NCI-H1092 (cell line): ENCODE measurements at regions not wholly inside any gene's neighbourhood (a gene's known extent, or its start where the extent isn't known, plus 50 kb on each side); places are given as distances from the start of the nearest gene placed in this dataset.
"Not testable (repeated sequence)": the region's sequence is repeated elsewhere in the genome, so short reads cannot be mapped to it uniquely, and the experiment has no call there.

Experiments
- DNase-seq: peaks from one replicate; lab custom pipeline; 2025; lab: John Stamatoyannopoulos, UW

DNA sequence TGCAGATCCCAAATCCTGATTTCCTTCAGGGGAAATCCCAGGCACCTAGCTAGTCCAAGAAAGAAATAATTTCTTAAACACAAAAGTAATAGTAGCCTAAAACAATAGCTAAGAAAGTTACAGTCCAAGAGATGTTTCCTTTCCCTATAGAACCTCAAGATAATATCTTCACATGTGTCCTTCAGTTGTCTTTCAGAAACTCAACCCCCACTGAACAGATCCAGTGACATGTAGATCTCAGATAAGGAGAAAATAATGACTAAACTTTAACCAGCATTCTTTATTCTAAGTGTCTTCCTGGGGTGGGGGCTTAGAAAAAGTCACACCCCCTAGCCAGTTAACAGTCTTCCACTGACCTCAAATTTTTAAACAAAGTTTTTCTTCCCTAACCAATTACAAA is 131.3 kb upstream of the ADRA1B start:
- DNase-seq, result no peak

DNA sequence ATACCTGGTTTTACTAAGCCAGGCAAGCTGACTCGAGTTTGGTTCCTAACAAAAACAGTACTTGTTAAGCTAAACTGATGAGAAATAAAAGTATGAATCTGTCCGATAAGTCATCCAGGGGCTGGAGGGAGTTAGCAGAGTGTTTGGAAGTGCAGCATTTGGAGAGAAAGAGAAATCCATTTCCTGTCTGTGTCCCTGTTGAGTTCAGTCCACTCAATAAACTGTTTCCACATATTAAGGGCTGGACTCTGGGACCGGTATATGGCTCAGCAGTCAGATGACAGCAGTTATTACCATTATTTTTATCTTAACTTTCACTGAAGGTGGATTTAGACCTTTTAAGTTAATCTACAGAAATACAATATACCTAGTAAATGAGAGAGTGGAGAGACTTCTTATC is 130.6 kb upstream of the ADRA1B start:
- no peak for DNase-seq

DNA sequence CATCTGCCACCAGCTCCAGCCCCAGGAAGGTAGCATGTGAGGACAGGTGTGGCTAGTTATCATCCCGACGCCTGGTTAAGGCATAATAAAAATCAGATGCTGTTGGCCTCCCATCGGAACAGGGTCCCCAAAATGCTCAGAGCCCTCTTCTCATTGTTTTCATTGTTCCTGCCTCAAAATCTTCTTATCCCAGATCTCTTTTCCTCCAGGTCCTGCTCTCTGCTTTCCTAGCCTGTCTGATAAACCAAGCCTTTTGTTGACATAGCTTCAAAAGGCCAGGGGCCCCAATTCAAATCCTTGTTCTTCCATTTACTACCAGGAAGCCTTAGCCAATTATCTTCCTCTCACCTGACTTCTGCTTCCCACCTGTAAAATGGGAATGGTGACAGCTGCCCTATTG is 130.1 kb upstream of the ADRA1B start:
- DNase-seq, result no peak

DNA sequence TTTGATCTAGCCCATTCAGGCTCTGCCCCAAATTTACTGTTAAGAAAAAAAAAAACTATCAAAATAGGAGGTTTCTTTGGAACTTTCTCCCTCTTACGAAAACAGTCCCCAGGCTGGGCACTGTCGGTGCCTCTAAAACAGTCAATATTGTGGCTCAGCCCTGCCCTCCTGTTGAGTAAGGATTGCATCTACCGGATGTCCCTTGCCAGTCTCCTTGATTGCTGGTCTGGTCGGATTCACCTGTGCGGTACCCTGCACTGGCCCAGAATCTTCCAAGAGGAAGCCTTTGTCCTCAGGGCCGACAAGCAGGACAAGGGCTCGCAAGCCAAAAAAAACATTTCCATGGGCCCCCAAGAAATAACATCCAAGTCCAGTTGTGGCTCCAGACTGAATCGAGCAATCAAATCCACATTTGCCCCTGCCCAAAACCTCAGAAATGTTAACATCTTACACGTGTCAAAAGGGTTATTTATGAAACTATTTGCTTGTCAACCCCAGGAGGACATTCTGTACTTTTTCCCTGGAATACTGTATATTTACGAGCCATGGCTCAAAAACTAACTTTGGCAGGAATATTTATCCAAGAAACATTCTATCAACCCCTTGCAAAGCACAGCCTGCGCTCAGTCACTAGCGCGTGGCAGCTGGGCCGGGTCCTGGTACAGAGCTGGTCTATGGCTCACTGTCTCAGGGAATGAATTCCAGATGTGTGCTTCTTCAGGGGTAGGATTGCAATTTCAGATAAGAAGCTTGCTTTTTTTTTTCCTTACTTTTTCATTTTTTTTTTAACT is 129.2 kb upstream of the ADRA1B start:
- DNase-seq, result no peak

DNA sequence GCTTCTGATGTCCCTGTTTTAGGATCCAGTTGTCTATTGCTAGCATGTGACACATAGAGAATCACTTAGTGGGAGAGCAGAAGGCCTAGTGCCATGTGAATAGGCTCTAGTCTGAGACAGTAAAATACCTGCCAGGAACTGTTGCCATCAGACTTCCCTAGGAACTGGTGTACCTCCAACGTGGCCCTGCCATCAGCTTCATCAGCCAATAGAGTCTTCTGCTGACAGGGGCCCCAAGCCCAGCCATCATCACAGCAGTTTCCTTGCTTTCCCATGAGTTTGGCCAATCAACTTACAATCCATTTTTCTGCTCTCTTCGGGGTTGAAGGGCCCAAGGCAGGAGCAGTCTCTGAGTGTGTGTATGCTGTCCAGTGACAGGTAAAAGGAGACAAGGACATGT is 128.4 kb upstream of the ADRA1B start:
- DNase-seq, result no peak

DNA sequence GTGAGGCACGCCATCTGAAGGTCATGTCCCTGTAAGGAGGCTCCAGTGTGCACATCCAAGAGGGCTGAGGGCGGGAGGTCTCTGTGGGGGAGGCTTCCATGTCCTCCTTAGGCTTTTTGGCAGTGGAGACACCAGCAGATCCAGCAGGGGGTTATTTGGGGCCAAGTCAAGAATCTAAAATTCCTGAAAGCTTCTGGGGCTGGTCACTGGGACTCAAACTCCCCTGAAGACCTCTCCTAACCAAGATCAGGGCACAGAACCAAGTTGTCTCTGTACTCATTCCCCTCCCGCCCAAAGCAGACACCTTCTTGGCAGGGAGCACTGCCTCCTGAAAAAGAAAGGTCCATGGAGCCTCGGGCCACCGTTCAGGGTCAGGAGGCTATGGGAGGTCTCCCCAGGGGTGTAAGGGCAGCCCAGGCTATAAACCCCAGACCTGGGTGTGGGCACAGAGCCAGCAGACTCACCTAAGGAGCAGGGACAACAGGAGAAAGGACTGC is 127.4 kb upstream of the ADRA1B start:
- DNase-seq, result no peak

DNA sequence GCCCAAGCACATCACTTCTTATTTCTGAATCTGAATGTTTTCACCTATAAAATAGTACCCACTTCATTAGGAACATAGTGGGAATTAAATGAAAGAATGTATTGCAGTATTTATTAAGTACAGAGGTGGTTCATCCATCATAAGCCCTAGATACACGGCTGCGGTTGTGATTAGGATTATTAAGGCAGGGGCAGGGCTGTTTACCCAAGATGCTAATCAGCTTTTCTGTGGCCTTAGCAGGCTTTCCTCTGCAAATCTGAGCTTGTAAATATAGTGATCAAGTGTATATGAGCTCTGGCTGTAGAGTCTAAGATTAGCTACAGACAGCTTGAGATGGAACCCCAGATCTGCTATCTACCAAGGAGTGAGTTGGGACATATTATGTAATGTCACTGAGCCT is 124.1 kb upstream of the ADRA1B start:
- no peak for DNase-seq

DNA sequence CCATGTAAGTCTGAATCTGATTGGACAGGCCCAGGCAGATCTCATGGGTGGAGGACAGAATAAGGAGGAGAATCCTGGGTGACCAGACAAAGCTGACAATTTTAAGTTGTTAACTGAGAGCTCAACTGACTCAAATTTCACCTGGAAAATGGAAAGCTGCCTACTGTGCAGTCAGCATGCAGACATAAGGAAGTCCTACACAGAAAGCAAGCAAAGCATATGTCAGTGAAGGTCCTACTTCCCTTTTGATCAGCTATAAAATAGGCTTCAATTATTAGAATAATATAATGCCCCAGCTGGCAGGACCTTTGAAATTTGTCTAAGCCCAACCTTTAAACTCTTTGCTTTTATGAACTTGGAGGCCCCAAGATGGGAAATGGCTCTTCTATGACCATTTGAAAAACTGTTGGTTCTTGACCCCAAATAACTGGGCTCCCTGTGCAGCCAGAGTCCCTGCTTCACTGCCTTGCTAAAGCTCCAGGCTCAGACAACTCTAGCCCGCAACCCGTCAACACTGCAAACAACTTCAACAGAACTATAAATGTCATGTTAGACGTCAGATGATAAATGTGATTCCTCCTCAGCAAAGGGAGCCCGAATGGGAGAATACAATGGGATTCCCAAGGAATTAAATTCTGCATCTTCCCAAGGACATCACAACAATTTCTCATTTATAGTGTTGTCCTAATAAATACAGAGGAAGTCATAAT is 118.9 kb upstream of the ADRA1B start:
- no peak for DNase-seq

DNA sequence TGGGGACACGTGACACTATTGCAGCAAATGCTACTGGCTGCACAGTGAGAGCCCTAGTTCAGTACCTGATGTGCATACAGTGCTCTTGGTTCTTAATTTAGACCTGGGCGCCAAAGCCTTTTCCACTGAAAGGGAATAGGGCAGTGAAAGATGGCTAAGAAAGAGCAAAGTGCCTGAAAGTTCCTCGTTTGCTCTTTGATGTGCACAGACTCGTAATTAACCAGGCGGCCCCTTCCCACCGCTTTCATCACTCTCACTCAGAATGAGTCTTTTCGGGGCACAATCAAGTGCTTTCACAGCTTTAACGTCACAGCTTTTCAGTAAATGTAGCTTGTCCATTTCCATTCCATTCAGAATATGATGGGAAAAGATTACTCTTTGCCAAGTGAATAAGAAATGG is 116.6 kb upstream of the ADRA1B start:
- no peak for DNase-seq

DNA sequence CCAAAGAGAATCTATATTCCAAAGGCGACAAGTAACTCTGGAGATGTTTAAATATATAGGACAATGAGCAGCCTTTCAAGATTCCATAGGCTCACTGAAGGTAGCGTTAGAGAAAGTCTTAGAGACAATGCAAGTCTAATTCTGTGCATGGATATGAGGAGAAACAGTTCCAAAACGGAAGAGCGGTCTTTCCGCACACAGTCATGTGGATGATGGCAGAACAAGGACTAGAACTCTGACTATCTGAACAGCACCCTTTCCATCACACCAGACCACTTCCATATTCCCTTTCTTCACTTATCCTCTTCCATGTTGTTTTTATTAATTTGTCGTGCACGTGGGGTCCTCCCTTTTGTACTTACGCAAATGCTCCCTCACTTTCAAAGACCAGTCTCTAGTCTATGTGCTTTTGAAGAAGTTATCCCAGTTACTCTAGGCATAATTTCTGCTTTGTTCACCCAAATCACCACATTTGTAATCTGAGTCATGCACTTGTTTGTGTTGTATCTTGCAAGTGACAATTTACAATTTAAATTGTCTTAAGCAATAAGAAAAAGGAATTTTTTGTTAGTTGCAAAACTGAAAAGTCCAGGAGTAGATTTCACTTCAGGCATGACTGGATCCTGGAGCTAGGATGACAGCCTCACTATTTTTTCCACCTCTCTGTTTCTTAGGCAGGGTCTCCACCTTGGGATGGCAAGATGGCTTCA is 116.0 kb upstream of the ADRA1B start:
- no peak for DNase-seq

DNA sequence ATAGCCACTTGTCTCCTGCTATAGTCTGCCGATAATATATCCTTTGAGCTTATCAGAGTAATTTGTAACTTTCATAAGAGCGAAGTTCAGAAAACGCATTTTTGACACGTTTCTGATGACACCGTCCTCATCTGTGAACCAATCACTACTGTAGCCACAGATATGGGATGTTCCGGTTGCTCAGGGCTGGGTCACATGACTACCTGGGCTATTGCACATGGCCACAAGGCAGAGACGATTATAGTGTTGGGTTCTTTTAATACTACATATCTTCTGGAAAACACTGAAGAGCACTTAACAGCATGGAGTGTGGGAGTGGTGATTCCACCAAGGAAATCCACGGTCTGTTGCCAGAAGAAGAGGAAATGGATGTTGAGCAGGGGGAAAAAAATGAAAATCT is 115.0 kb upstream of the ADRA1B start:
- DNase-seq, result no peak

DNA sequence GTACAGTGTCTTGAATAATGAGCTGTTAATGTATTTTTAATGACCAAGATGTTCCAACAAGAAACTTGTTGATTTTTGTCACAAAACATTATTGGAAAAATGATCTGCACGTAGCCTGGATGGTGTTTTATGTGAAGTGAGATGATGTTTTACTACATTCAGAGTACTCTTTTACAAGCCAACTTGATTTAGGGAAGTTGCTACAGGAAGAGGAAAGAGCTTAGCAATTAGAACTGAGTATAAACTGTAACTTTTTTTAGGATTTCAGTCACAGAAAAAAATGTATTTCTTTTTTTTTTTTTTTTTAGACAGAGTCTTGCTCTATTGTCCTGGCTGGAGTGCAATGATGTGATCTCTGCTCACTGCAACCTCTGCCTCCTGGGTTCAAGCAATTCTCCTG is 113.6 kb upstream of the ADRA1B start:
- no peak for DNase-seq

DNA sequence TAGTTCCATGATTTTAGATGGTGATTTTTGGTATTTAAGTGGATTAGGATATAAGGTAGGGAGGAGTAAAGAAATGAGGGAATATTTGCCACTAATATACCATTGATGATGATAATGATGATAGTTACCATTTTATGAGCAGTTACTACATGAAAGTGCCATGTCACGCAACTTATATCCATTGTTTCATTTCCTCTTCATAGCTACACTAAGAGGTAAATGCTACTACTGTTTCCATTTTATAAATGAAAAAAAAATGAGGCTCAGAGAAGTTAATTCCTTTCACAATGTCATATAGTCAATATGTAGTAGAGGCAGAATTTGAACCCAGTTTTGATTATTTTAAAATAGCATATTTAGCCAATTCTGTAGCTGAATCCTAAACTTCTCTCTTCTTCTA is 112.2 kb upstream of the ADRA1B start:
- no peak for DNase-seq

DNA sequence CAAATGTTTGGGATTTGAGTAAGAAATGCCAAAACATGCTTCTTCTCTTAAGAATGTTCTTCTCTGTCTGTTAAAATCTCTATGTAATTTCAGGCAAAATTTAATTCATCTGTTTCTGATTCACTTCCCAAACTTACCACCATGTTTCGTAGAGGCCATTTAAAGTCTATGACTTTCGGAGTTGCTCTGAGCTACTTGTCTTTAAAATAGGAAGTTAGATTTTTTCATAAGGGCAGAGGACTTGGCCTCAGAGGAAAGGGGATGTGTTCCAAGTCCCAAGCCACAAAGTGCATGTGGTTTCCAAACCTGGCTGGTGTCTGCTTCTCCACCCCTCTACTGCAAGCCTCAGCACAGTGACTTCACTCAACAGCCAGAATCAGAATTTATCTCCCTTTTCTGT is 111.3 kb upstream of the ADRA1B start:
- DNase-seq, result no peak

DNA sequence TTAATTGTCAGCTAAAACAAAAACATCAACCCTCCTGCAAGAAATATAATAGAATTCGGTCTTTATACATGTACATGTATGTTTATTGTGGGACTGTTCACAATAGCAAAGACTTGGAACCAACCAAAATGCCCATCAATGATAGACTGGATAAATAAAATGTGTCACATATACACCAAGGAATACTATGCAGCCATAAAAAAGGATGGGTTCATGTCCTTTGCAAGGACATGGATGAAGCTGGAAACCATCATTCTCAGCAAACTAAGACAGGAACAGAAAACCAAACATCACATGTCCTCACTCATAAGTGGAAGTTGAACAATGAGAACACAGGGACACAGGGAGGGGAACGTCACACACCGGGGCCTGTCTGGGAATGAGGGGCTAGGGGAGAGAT is 109.1 kb upstream of the ADRA1B start:
- DNase-seq, result not testable (repeated sequence)

DNA sequence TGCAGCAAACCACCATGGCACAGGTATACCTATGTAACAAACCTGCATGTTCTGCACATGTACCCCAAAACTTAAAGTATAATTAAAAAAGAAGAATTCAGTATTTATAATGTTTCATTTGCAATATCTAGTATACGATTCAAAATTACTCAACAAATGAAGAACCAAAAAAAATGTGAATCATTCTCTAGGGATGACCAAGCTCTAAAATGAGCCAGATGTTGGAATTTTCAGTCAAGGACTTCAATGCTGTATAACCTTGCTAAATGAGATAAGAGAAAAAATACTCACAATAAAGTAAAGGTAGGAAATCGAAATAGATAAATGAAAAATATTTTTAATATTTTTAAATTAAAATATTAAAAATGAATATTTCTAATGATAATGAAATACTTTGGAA is 108.7 kb upstream of the ADRA1B start:
- no peak for DNase-seq

DNA sequence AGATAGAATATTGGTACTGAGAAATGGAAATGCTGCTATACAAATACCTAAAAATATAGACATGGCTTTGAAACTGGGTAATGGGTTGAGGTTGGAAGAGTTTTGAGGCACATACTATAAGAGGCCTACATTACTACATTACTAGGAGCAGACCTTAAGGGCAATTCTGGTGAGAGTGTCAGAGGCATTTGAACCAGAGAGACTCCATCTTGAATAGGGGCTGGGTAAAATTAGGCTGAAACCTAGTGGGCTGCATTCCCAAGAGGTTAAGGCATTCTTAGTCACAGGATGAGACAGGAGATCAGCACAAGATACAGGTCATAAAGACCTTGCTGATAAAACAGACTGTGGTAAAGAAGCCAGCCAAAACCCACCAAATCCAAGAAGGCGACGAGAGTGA is 104.6 kb upstream of the ADRA1B start:
- no peak for DNase-seq

DNA sequence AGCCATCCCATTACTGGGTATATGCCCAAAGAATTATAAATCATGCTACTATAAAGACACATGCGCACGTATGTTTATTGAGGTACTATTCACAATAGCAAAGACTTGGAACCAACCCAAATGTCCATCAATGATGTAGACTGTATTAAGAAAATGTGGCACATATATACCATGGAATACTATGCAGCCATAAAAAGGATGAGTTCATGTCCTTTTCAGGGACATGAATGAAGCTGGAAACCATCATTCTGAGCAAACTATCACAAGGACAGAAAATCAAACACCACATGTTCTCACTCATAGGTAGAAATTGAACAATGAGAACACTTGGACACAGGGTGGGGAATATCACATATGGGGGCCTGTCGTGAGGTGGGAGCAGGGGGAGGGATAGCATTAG is 103.5 kb upstream of the ADRA1B start:
- DNase-seq, result not testable (repeated sequence)

DNA sequence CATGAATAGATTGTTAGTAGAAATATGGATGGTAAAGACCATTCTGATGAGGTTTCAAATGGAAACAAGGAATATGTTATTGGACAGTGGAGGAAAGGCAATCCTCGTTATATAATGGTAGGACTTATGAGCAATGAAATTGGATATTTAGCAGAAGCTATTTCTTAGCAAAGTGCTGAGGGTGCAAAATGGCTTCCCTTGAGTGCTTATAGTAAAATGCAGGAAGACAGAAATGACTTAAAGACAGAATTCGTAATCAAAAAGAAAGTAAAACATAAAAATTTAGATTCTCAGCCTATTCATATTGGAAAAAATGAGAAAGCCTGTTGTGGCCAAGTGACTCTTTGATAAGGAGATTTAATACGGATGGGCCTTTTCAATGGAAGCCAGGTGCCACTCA is 102.1 kb upstream of the ADRA1B start:
- no peak for DNase-seq

DNA sequence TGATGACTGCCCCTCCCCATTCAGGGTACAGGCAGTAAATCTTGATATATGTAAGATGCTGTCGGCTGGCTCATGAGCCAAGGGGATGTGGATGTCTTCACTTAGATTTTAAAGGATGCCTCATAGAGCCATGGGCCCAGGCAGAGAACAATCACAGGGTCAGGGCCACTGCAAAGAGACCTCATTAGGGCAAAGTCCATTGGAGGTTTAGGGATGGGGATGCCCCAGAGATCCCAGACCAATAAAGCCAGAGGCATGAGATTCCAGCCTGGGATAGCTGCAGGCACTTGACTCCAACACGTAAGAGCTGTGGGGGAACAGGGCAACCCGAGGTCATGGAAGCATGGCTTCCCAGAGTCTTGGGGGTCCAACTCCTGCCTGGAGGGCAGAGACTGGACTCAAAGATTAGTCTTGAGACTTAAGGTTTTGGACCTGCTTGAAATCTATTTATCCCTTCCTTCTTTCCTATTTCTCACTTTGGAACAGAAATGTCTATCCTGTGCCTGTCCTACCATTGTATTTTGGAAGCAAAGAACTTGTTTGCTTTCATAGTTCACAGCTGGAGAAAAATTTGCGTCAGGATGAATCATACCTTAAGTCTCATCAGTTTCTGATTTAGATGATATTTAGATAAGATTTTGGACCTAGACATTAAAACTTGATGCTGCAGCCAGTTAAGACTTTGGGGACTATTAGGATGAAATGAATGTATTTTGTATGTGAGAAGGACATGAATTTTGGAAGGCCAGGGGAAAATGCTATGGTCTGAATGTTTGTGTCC is 101.3 kb upstream of the ADRA1B start:
- DNase-seq, result no peak

DNA sequence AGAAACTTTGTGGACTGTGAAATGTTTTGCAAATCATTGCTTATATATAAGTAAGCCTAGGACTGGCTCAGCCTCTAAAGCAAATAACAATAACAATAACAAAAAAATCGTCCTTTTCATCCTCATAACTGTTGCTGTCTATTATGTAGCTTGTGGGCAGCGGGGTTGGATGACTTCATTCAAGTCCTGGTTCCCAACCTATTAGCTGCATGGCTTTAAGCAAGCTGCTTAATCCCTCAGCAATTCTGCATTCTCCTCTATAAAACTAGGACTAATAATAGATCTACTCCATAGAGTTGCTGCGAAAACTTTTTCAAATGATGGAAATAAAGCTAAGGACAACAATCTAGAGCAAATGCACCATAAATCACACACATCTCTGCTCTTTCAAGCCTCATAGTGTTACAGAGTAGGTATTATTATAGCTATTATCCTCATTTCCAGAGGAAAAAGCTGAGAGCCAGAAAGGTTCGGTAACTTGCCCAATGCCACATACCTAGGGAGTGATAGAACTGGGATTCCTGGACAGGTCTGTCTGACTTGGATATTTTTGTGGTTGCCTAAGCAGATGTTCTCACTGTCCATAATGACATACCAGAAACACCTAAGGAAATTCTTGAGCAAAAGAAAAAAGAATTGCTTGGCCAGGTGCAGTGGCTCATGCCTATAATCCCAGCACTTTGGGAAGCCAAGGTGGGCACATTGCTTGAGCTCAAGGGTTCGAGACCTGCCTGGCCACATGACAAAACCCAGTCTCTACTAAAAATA is 98.8 kb upstream of the ADRA1B start:
- DNase-seq, result no peak
